ENCODE measurements at regions not wholly inside any gene's neighbourhood (a gene's known extent, or its start where the extent isn't known, plus 50 kb on each side); places are given as distances from the start of the nearest gene placed in this dataset.

- no peaks in the 10 kb centered on the region for H3K36me3 Mint-ChIP-seq (ENCODE audit: low read depth, unreplicated experiment)
- TF ChIP-seq EZH2 (IDR thresholded peaks at IDR 0.05; ENCODE audit: insufficient read depth, low read length) (no peak), CTCF (IDR thresholded peaks at IDR 0.05; ENCODE audit: insufficient read depth, low read depth, low read length) (no peak)
- no peaks in the 10 kb centered on the region for H3K79me2 ChIP-seq (ENCODE audit: insufficient read depth, low read length)
- no peaks in the 10 kb centered on the region for H3K4me1 Mint-ChIP-seq (ENCODE audit: low read depth, unreplicated experiment)
- no peaks in the 10 kb centered on the region for H3K36me3 ChIP-seq (ENCODE audit: insufficient read depth, low read length)
- H3K4me1 ChIP-seq (ENCODE audit: insufficient read depth, low read length): no peaks in the 10 kb centered on the region
- H3K9ac ChIP-seq (ENCODE audit: low read length): no peak overlapping the region
- no peaks in the 10 kb centered on the region for H3K27me3 ChIP-seq (ENCODE audit: insufficient read depth, low read length)
- DNase-seq (ENCODE audit: low read depth): no peak
- H3K27me3 Mint-ChIP-seq (ENCODE audit: low read depth, unreplicated experiment): peaks cover 5% of the 10 kb centered on the region
- no peak overlapping the region for H3K27ac ChIP-seq (ENCODE audit: low read depth, low read length)
- H3K4me2 ChIP-seq (ENCODE audit: low read length): no peak overlapping the region
- no peaks in the 10 kb centered on the region for H4K20me1 ChIP-seq (ENCODE audit: insufficient read depth, low read length)
- no peak overlapping the region for H2AFZ ChIP-seq (ENCODE audit: low read depth, low read length)
- no peak overlapping the region for H3K27ac Mint-ChIP-seq (ENCODE audit: unreplicated experiment)
- H3K4me3 Mint-ChIP-seq (ENCODE audit: unreplicated experiment): no peak overlapping the region
- peaks cover 3% of the 10 kb centered on the region for H3K9me3 ChIP-seq (ENCODE audit: insufficient read depth, low read depth, low read length)
- no peak overlapping the region for H3K4me3 ChIP-seq (ENCODE audit: insufficient read depth, low read depth, low read length)
- H3K9me3 Mint-ChIP-seq (ENCODE audit: unreplicated experiment): peaks cover 10% of the 10 kb centered on the region
- no peak for FAIRE-seq
Measured at GRCh38 chr6:85314586-85314985, 135.3 kb upstream of the NT5E start.

- H3K27me3 ChIP-seq (ENCODE audit: insufficient read depth, low read length): no peaks in the 10 kb centered on the region
Measured at GRCh38 chr6:85300581-85300980, 149.3 kb upstream of the NT5E start.

More at GRCh38 chr6:85300581-85300980, 149.3 kb upstream of the NT5E start:
- no peaks in the 10 kb centered on the region for H4K20me1 ChIP-seq (ENCODE audit: insufficient read depth, low read length)
- Mint-ChIP-seq H3K27ac (ENCODE audit: unreplicated experiment) (no peak overlapping the region), H3K9me3 (ENCODE audit: unreplicated experiment) (no peaks in the 10 kb centered on the region), H3K4me3 (ENCODE audit: unreplicated experiment) (no peak overlapping the region), H3K36me3 (ENCODE audit: low read depth, unreplicated experiment) (no peaks in the 10 kb centered on the region), H3K4me1 (ENCODE audit: low read depth, unreplicated experiment) (no peaks in the 10 kb centered on the region), H3K27me3 (ENCODE audit: low read depth, unreplicated experiment) (peaks cover 16% of the 10 kb centered on the region)
- H2AFZ ChIP-seq (ENCODE audit: low read depth, low read length): no peak overlapping the region
- H3K9ac ChIP-seq (ENCODE audit: low read length): no peak overlapping the region
- FAIRE-seq (no peak), DNase-seq (ENCODE audit: low read depth) (no peak)
- H3K36me3 ChIP-seq (ENCODE audit: insufficient read depth, low read length): no peaks in the 10 kb centered on the region
- H3K79me2 ChIP-seq (ENCODE audit: insufficient read depth, low read length): no peaks in the 10 kb centered on the region
- H3K27ac ChIP-seq (ENCODE audit: low read depth, low read length): no peak overlapping the region
- H3K4me1 ChIP-seq (ENCODE audit: insufficient read depth, low read length): no peaks in the 10 kb centered on the region
- no peak overlapping the region for H3K4me2 ChIP-seq (ENCODE audit: low read length)
- no peaks in the 10 kb centered on the region for H3K9me3 ChIP-seq (ENCODE audit: insufficient read depth, low read depth, low read length)
- H3K4me3 ChIP-seq (ENCODE audit: insufficient read depth, low read depth, low read length): no peak overlapping the region
- TF ChIP-seq CTCF (IDR thresholded peaks at IDR 0.05; ENCODE audit: insufficient read depth, low read depth, low read length): no peak
- no peak for TF ChIP-seq EZH2 (IDR thresholded peaks at IDR 0.05; ENCODE audit: insufficient read depth, low read length)
